ENCODE measurements at regions not wholly inside any gene's neighbourhood (a gene's known extent, or its start where the extent isn't known, plus 50 kb on each side); places are given as distances from the start of the nearest gene placed in this dataset.
"Not testable (repeated sequence)": the region's sequence is repeated elsewhere in the genome, so short reads cannot be mapped to it uniquely, and the experiment has no call there.

DNA sequence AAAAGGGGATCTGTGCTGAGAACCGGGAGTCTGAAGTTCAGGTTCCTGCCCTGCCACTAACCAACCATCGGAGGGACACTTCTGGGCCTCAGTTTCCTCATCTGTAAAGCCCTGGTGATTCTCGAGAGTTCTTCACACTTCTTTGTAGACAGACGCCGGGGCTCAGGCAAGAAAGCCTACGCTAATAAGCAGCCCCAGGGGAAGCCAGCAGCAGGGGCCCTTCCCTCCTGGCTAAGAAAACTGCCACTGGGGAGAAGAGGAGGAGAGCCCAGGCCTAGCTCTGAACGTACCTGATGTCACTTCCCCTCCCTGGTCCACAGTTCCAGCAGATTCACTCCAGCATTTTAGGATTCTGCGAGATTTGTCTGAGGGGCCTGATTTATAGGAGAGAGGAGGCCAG is 76.0 kb downstream of the CAMK2N1 start:
- no peak overlapping the region for H4K91ac ChIP-seq (ENCODE audit: low read depth, low read length, poor library complexity)
- no peak overlapping the region for H2BK5ac ChIP-seq (ENCODE audit: low read length)
- H3K27ac ChIP-seq (replicated peaks; ENCODE audit: low read length), result no peak overlapping the region
- peaks cover 0 to 24% (median 0%) of the 10 kb centered on the region in 3 experiments for H3K27me3 ChIP-seq (ENCODE audit: control insufficient read depth in 3 of 3, insufficient read depth in 3 of 3, low read depth in 1 of 3, low read length in 3 of 3)
- no peak overlapping the region for H2AK5ac ChIP-seq (ENCODE audit: low read depth, low read length)
- H2BK120ac ChIP-seq (ENCODE audit: low read depth, low read length), result no peak overlapping the region
- no peak overlapping the region for H3K23ac ChIP-seq (ENCODE audit: low read depth, low read length, poor library complexity)
- no peak overlapping the region for H2BK12ac ChIP-seq (ENCODE audit: low read length)
- no peak overlapping the region for H2BK15ac ChIP-seq (ENCODE audit: low read length)
- no CpG with 5 or more reads among the region's 8 CpGs for WGBS, 2 donors (ENCODE audit: extremely low coverage in 2 of 2, insufficient read length in 2 of 2, insufficient replicate concordance in 1 of 2)
- H3K36me3 ChIP-seq (replicated peaks in 1 of 2; ENCODE audit: control insufficient read depth in 2 of 2, insufficient read depth in 2 of 2, low read length in 2 of 2), result no peaks in the 10 kb centered on the region
- no peak overlapping the region for H3K14ac ChIP-seq (ENCODE audit: low read length)
- H3K4ac ChIP-seq (ENCODE audit: low read length), result no peak overlapping the region
- no peak overlapping the region for H3K9ac ChIP-seq (ENCODE audit: low read depth, low read length, poor library complexity)
- H3K79me1 ChIP-seq (ENCODE audit: low read depth, low read length), result no peaks in the 10 kb centered on the region
- no peaks in the 10 kb centered on the region for H3K9me3 ChIP-seq (replicated peaks in 1 of 2; ENCODE audit: control insufficient read depth in 2 of 2, insufficient read depth in 1 of 2, low read depth in 1 of 2, low read length in 2 of 2)
- no peaks in the 10 kb centered on the region for H3K4me1 ChIP-seq (ENCODE audit: control insufficient read depth in 2 of 2, insufficient read depth in 1 of 2, low read depth in 1 of 2, low read length in 2 of 2)
- no peak overlapping the region for H3K4me3 ChIP-seq (ENCODE audit: low read length in 2 of 2)
- H3K4me2 ChIP-seq (ENCODE audit: insufficient read depth, low read length, poor library complexity, severe bottlenecking), result no peak overlapping the region
- H4K8ac ChIP-seq (ENCODE audit: low read depth, low read length), result no peak overlapping the region
- no peak for DNase-seq (ENCODE audit: low spot score)
- H3K18ac ChIP-seq (ENCODE audit: low read length), result no peak overlapping the region
- no peak overlapping the region for H2AFZ ChIP-seq (ENCODE audit: low read length)

DNA sequence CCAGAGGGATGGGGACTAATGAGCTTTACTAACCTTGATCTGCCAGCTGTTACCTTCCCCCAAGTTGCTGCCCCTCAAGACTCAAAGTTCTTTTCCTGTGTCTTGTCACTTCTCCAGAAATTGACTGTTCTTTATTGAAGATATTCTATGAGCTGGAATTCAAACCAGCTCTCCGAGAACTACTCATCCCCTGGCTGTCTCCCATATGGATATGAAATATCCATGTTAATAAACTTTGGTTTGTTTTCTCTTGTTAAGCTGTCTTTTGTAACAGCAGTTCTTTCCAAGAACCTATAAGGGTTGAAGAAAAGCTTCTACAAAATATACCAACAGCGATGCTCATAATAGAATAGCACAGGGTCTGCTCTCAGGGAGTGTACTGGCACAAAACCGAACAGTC is 77.0 kb downstream of the CAMK2N1 start:
- no peak overlapping the region for H3K9ac ChIP-seq (ENCODE audit: low read depth, low read length, poor library complexity)
- H4K8ac ChIP-seq (ENCODE audit: low read depth, low read length), result no peak overlapping the region
- no peak for DNase-seq (ENCODE audit: low spot score)
- H3K79me1 ChIP-seq (ENCODE audit: low read depth, low read length), result no peaks in the 10 kb centered on the region
- no peak overlapping the region for H2BK15ac ChIP-seq (ENCODE audit: low read length)
- H3K27ac ChIP-seq (replicated peaks; ENCODE audit: low read length), result no peak overlapping the region
- H3K14ac ChIP-seq (ENCODE audit: low read length), result no peak overlapping the region
- H2BK120ac ChIP-seq (ENCODE audit: low read depth, low read length), result no peak overlapping the region
- no CpG with 5 or more reads among the region's 3 CpGs for WGBS, 2 donors (ENCODE audit: extremely low coverage in 2 of 2, insufficient read length in 2 of 2, insufficient replicate concordance in 1 of 2)
- no peak overlapping the region for H4K91ac ChIP-seq (ENCODE audit: low read depth, low read length, poor library complexity)
- H2AK5ac ChIP-seq (ENCODE audit: low read depth, low read length), result no peak overlapping the region
- H2AFZ ChIP-seq (ENCODE audit: low read length), result no peak overlapping the region
- peaks cover 0 to 3% of the 10 kb centered on the region in 2 donors for H3K4me1 ChIP-seq (ENCODE audit: control insufficient read depth in 2 of 2, insufficient read depth in 1 of 2, low read depth in 1 of 2, low read length in 2 of 2)
- no peaks in the 10 kb centered on the region for H3K36me3 ChIP-seq (replicated peaks in 1 of 2; ENCODE audit: control insufficient read depth in 2 of 2, insufficient read depth in 2 of 2, low read length in 2 of 2)
- no peak overlapping the region for H3K4ac ChIP-seq (ENCODE audit: low read length)
- peaks cover 0 to 32% (median 0%) of the 10 kb centered on the region in 3 experiments for H3K27me3 ChIP-seq (ENCODE audit: control insufficient read depth in 3 of 3, insufficient read depth in 3 of 3, low read depth in 1 of 3, low read length in 3 of 3)
- H3K18ac ChIP-seq (ENCODE audit: low read length), result no peak overlapping the region
- no peak overlapping the region for H3K4me3 ChIP-seq (ENCODE audit: low read length in 2 of 2)
- H2BK12ac ChIP-seq (ENCODE audit: low read length), result no peak overlapping the region
- H2BK5ac ChIP-seq (ENCODE audit: low read length), result no peak overlapping the region
- no peak overlapping the region for H3K4me2 ChIP-seq (ENCODE audit: insufficient read depth, low read length, poor library complexity, severe bottlenecking)
- no peaks in the 10 kb centered on the region for H3K9me3 ChIP-seq (replicated peaks in 1 of 2; ENCODE audit: control insufficient read depth in 2 of 2, insufficient read depth in 1 of 2, low read depth in 1 of 2, low read length in 2 of 2)
- no peak overlapping the region for H3K23ac ChIP-seq (ENCODE audit: low read depth, low read length, poor library complexity)

DNA sequence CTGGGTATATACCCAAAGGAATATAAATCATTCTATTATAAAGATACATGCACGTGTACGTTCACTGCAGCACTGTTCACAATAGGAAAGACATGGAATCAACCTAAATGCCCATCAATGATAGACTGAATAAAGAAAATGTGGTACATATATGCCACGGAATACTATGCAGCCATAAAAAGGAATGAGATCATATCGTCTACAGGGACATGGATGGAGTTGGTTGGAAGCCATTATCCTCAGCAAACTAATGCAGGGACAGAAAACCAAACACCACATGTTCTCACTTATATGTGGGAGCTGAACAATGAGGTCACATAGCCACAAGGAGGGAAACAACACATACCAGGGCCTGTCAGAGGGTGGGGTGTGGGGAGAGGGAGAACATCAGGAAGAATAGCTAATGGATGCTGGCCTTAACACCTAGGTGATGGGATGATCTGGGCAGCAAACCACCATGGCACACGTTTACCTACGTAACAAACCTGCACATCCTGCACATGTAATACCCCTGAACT is 77.8 kb downstream of the CAMK2N1 start:
- H3K18ac ChIP-seq (ENCODE audit: low read length); H3K36me3 ChIP-seq (replicated peaks in 1 of 2; ENCODE audit: control insufficient read depth in 2 of 2, insufficient read depth in 2 of 2, low read length in 2 of 2); H2BK15ac ChIP-seq (ENCODE audit: low read length); H2AFZ ChIP-seq (ENCODE audit: low read length); H3K4ac ChIP-seq (ENCODE audit: low read length); H3K9me3 ChIP-seq (replicated peaks in 1 of 2; ENCODE audit: control insufficient read depth in 2 of 2, insufficient read depth in 1 of 2, low read depth in 1 of 2, low read length in 2 of 2); H3K4me3 ChIP-seq (ENCODE audit: low read length in 2 of 2); H3K9ac ChIP-seq (ENCODE audit: low read depth, low read length, poor library complexity); H2BK5ac ChIP-seq (ENCODE audit: low read length); H3K27ac ChIP-seq (replicated peaks; ENCODE audit: low read length); H4K91ac ChIP-seq (ENCODE audit: low read depth, low read length, poor library complexity); H2AK5ac ChIP-seq (ENCODE audit: low read depth, low read length); H3K14ac ChIP-seq (ENCODE audit: low read length); H4K8ac ChIP-seq (ENCODE audit: low read depth, low read length); H3K79me1 ChIP-seq (ENCODE audit: low read depth, low read length); DNase-seq (ENCODE audit: low spot score); H3K4me2 ChIP-seq (ENCODE audit: insufficient read depth, low read length, poor library complexity, severe bottlenecking); H3K4me1 ChIP-seq (ENCODE audit: control insufficient read depth in 2 of 2, insufficient read depth in 1 of 2, low read depth in 1 of 2, low read length in 2 of 2); H2BK12ac ChIP-seq (ENCODE audit: low read length); H3K23ac ChIP-seq (ENCODE audit: low read depth, low read length, poor library complexity); H2BK120ac ChIP-seq (ENCODE audit: low read depth, low read length): not testable (repeated sequence)
- no CpG with 5 or more reads among the region's 6 CpGs for WGBS, 2 donors (ENCODE audit: extremely low coverage in 2 of 2, insufficient read length in 2 of 2, insufficient replicate concordance in 1 of 2)
- H3K27me3 ChIP-seq (ENCODE audit: control insufficient read depth in 3 of 3, insufficient read depth in 3 of 3, low read depth in 1 of 3, low read length in 3 of 3), result peaks cover 0 to 40% (median 0%) of the 10 kb centered on the region in 3 experiments

DNA sequence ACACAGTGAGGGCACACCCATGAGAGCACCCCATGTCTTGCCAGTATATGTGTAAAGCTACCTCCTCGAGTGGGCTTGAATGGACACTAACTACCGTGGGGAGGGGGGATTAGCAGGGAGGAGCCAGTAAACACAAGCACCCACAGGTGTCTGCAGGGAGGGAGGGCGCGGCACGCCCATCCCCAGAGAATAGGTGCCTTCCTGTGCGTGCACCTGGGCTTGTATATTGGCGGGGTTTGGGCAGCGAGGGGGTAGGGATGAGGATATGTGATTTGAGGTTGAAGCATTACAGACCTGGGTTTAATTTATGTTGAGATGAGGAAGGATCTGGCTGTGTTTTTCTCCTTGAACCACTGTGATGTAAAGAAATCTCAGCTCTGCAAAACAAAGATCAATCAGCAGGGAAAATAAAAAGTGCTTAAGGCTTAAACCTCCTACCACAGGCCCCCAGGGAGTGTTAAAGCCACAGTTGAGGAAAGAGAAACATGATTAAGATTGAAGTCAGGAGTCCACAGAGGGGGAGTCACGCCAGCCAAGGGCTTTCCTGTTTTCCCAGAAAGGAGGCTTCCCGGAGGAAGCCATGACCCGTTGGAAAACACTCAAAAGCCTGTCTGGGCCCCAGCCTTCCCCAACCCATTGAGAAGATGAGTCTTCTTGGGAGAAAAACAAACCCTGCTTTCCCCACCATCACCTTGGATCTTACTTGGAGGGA is 80.0 kb downstream of the CAMK2N1 start:
- Histone ChIP-seq H2BK15ac (ENCODE audit: low read length) (no peak overlapping the region), H3K14ac (ENCODE audit: low read length) (no peak overlapping the region), H3K36me3 (replicated peaks in 1 of 2; ENCODE audit: control insufficient read depth in 2 of 2, insufficient read depth in 2 of 2, low read length in 2 of 2) (no peaks in the 10 kb centered on the region), H3K79me1 (ENCODE audit: low read depth, low read length) (no peaks in the 10 kb centered on the region), H3K23ac (ENCODE audit: low read depth, low read length, poor library complexity) (no peak overlapping the region), H3K27ac (replicated peaks; ENCODE audit: low read length) (no peak overlapping the region), H4K91ac (ENCODE audit: low read depth, low read length, poor library complexity) (no peak overlapping the region), H2BK12ac (ENCODE audit: low read length) (no peak overlapping the region), H3K9ac (ENCODE audit: low read depth, low read length, poor library complexity) (no peak overlapping the region), H3K27me3 (ENCODE audit: control insufficient read depth in 3 of 3, insufficient read depth in 3 of 3, low read depth in 1 of 3, low read length in 3 of 3) (peaks cover 0 to 47% (median 0%) of the 10 kb centered on the region in 3 experiments), H3K4me2 (ENCODE audit: insufficient read depth, low read length, poor library complexity, severe bottlenecking) (no peak overlapping the region), H2BK5ac (ENCODE audit: low read length) (no peak overlapping the region), H3K4me3 (ENCODE audit: low read length in 2 of 2) (peak overlapping the region in 1 of 2 donors; percentile 42), H3K18ac (ENCODE audit: low read length) (no peak overlapping the region), H2BK120ac (ENCODE audit: low read depth, low read length) (no peak overlapping the region), H3K4me1 (ENCODE audit: control insufficient read depth in 2 of 2, insufficient read depth in 1 of 2, low read depth in 1 of 2, low read length in 2 of 2) (peaks cover 0 to 3% of the 10 kb centered on the region in 2 donors), H2AFZ (ENCODE audit: low read length) (no peak overlapping the region), H4K8ac (ENCODE audit: low read depth, low read length) (no peak overlapping the region), H3K9me3 (replicated peaks in 1 of 2; ENCODE audit: control insufficient read depth in 2 of 2, insufficient read depth in 1 of 2, low read depth in 1 of 2, low read length in 2 of 2) (no peaks in the 10 kb centered on the region), H3K4ac (ENCODE audit: low read length) (no peak overlapping the region), H2AK5ac (ENCODE audit: low read depth, low read length) (no peak overlapping the region)
- no peak for DNase-seq (ENCODE audit: low spot score)
- WGBS, 2 donors (ENCODE audit: extremely low coverage in 2 of 2, insufficient read length in 2 of 2, insufficient replicate concordance in 1 of 2), result no CpG with 5 or more reads among the region's 11 CpGs

Measured in neuronal stem cell (in vitro differentiated cells).